ENCODE measurements at regions not wholly inside any gene's neighbourhood (a gene's known extent, or its start where the extent isn't known, plus 50 kb on each side); places are given as distances from the start of the nearest gene placed in this dataset.

GRCh38 chr10:118497227-118497626 is 98.2 kb downstream of the PRLHR start:
- TF ChIP-seq CTCF (conservative IDR thresholded peaks at IDR 0.05) (no peak), EZH2 (IDR thresholded peaks at IDR 0.05; ENCODE audit: low read depth) (no peak)
